SK-N-SH treated with all-trans-retinoic acid at 6 μM for 48 hours (cell line): ENCODE measurements at regions not wholly inside any gene's neighbourhood (a gene's known extent, or its start where the extent isn't known, plus 50 kb on each side); places are given as distances from the start of the nearest gene placed in this dataset.

Experiments used
- ATAC-seq: fragments of 200-7000 bp; cut with Tn5 transposase; 3 replicates; pipeline ENCODE4 v1.9.1; 2020; ENCODE audit warnings: mild to moderate bottlenecking, moderate library complexity
- ARNTL ChIP-seq: fragments of 450-650 bp; formaldehyde crosslinking; IDR thresholded peaks from 2 replicates; pipeline ENCODE4 v1.5.0; 2020; ENCODE audit warnings: low read depth, mild to moderate bottlenecking, moderate library complexity, borderline replicate concordance
- BACH2 ChIP-seq: fragments of 250-450 bp; sonication (Bioruptor Pico); IDR thresholded peaks from 2 replicates; pipeline ENCODE4 v1.9.0; 2021; ENCODE audit warnings: mild to moderate bottlenecking, borderline replicate concordance
- CREB5 ChIP-seq: fragments of 250-450 bp; sonication (Bioruptor Pico); IDR thresholded peaks from 2 replicates; pipeline ENCODE4 v1.5.1; 2020; ENCODE audit warnings: low read depth, mild to moderate bottlenecking, moderate library complexity
- CSDC2 ChIP-seq: fragments of 250-450 bp; sonication (Bioruptor Pico); IDR thresholded peaks from 2 replicates; pipeline ENCODE4 v1.5.0; 2020; ENCODE audit warnings: mild to moderate bottlenecking, moderate library complexity
- GLIS3 ChIP-seq: fragments of 250-450 bp; sonication (Bioruptor Pico); IDR thresholded peaks from 2 replicates; pipeline ENCODE4 v1.5.0; 2020; ENCODE audit warnings: mild to moderate bottlenecking, moderate library complexity
- ISL1 ChIP-seq: fragments of 250-450 bp; sonication (Bioruptor Pico); IDR thresholded peaks from 2 replicates; pipeline ENCODE4 v2.1.2; 2022; ENCODE audit warnings: mild to moderate bottlenecking, moderate library complexity
- OSR1 ChIP-seq: fragments of 250-450 bp; sonication (Bioruptor Pico); IDR thresholded peaks from 2 replicates; pipeline ENCODE4 v1.8.0; 2022; ENCODE audit warnings: moderate library complexity, mild to moderate bottlenecking, inconsistent platforms
- PATZ1 ChIP-seq: fragments of 250-450 bp; sonication (Bioruptor Pico); IDR thresholded peaks from 2 replicates; pipeline ENCODE4 v1.8.0; 2020; ENCODE audit warnings: mild to moderate bottlenecking, moderate library complexity, borderline replicate concordance
- PPARA ChIP-seq: fragments of 250-450 bp; sonication (Bioruptor Pico); IDR thresholded peaks from 2 replicates; pipeline ENCODE4 v1.5.0; 2020; ENCODE audit warnings: mild to moderate bottlenecking, borderline replicate concordance
- RARB ChIP-seq: fragments of 250-450 bp; sonication (Bioruptor Pico); IDR thresholded peaks from 2 replicates; pipeline ENCODE4 v1.8.0; 2021; ENCODE audit warnings: mild to moderate bottlenecking, moderate library complexity
- SNAI2 ChIP-seq: fragments of 250-450 bp; sonication (Bioruptor Pico); IDR thresholded peaks from 2 replicates; pipeline ENCODE4 v1.5.0; 2020; ENCODE audit warnings: mild to moderate bottlenecking, moderate library complexity
- TCF4 ChIP-seq: fragments of 250-450 bp; sonication (Bioruptor Pico); IDR thresholded peaks from 2 replicates; pipeline ENCODE4 v1.8.0; 2021; ENCODE audit warnings: mild to moderate bottlenecking, moderate library complexity, borderline replicate concordance
- TOX ChIP-seq: fragments of 250-450 bp; sonication (Bioruptor Pico); IDR thresholded peaks from 2 replicates; pipeline ENCODE4 v1.8.0; 2021; ENCODE audit warnings: mild to moderate bottlenecking, moderate library complexity, borderline replicate concordance
- ZC3H10 ChIP-seq: fragments of 250-450 bp; sonication (Bioruptor Pico); IDR thresholded peaks from 2 replicates; pipeline ENCODE4 v1.5.1; 2021; ENCODE audit warnings: mild to moderate bottlenecking, moderate library complexity
- ZFP3 ChIP-seq: fragments of 250-450 bp; sonication (Bioruptor Pico); IDR thresholded peaks from 2 replicates; pipeline ENCODE4 v1.5.0; 2020; ENCODE audit warnings: mild to moderate bottlenecking, moderate library complexity
- ZFP30 ChIP-seq: fragments of 450-650 bp; formaldehyde crosslinking; IDR thresholded peaks from 2 replicates; pipeline ENCODE4 v1.5.0; 2022; ENCODE audit warnings: mild to moderate bottlenecking, moderate library complexity
- ZNF565 ChIP-seq: fragments of 450-650 bp; formaldehyde crosslinking; conservative IDR thresholded peaks from 2 replicates; pipeline ENCODE4 v1.5.0; 2020; ENCODE audit warnings: low read depth, mild to moderate bottlenecking, moderate library complexity
- ZNF70 ChIP-seq: fragments of 450-650 bp; formaldehyde crosslinking; IDR thresholded peaks from 2 replicates; pipeline ENCODE4 v1.5.0; 2020; ENCODE audit warnings: mild to moderate bottlenecking, moderate library complexity
- ZNF8 ChIP-seq: fragments of 450-650 bp; formaldehyde crosslinking; IDR thresholded peaks from 2 replicates; pipeline ENCODE4 v1.5.0; 2020; ENCODE audit warnings: mild to moderate bottlenecking, moderate library complexity
- TF ChIP-seq, protein P1 (sequence below): fragments of 250-450 bp; sonication (Bioruptor Pico); IDR thresholded peaks from 2 replicates; pipeline ENCODE4 v1.5.0; 2020; ENCODE audit warnings: mild to moderate bottlenecking, moderate library complexity

GRCh38 chr5:117094114-117094815 is 519.6 kb upstream of the SEMA6A start:
- ATAC-seq = no peak
- TF ChIP-seq ZC3H10 (CRISPR knock-in tag) (no peak), ZNF70 (CRISPR knock-in tag) (no peak), PPARA (CRISPR knock-in tag) (no peak), OSR1 (no peak), RARB (no peak), PATZ1 (CRISPR knock-in tag) (no peak), ARNTL (no peak), ZNF8 (CRISPR knock-in tag) (no peak), ZFP3 (CRISPR knock-in tag) (no peak), BACH2 (CRISPR knock-in tag) (no peak), ISL1 (no peak), ZFP30 (CRISPR knock-in tag) (no peak), CREB5 (CRISPR knock-in tag) (no peak), ZNF565 (CRISPR knock-in tag) (no peak)
- TF ChIP-seq, protein P1, sequence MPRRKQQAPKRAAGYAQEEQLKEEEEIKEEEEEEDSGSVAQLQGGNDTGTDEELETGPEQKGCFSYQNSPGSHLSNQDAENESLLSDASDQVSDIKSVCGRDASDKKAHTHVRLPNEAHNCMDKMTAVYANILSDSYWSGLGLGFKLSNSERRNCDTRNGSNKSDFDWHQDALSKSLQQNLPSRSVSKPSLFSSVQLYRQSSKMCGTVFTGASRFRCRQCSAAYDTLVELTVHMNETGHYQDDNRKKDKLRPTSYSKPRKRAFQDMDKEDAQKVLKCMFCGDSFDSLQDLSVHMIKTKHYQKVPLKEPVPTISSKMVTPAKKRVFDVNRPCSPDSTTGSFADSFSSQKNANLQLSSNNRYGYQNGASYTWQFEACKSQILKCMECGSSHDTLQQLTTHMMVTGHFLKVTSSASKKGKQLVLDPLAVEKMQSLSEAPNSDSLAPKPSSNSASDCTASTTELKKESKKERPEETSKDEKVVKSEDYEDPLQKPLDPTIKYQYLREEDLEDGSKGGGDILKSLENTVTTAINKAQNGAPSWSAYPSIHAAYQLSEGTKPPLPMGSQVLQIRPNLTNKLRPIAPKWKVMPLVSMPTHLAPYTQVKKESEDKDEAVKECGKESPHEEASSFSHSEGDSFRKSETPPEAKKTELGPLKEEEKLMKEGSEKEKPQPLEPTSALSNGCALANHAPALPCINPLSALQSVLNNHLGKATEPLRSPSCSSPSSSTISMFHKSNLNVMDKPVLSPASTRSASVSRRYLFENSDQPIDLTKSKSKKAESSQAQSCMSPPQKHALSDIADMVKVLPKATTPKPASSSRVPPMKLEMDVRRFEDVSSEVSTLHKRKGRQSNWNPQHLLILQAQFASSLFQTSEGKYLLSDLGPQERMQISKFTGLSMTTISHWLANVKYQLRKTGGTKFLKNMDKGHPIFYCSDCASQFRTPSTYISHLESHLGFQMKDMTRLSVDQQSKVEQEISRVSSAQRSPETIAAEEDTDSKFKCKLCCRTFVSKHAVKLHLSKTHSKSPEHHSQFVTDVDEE (CRISPR knock-in tag) = no peak
- TF ChIP-seq, all 23 proteins: peak for 0

GRCh38 chr5:117093653-117094052 is 519.0 kb upstream of the SEMA6A start:
- no peak for TF ChIP-seq CREB5 (CRISPR knock-in tag)
- no peak for TF ChIP-seq BACH2 (CRISPR knock-in tag)
- no peak for TF ChIP-seq ZFP30 (CRISPR knock-in tag)
- TF ChIP-seq ZNF70 (CRISPR knock-in tag) = no peak
- TF ChIP-seq ZNF565 (CRISPR knock-in tag) = no peak
- no peak for TF ChIP-seq PATZ1 (CRISPR knock-in tag)
- no peak for TF ChIP-seq ZNF8 (CRISPR knock-in tag)
- TF ChIP-seq GLIS3 = no peak
- no peak for TF ChIP-seq SNAI2 (CRISPR knock-in tag)
- no peak for TF ChIP-seq ISL1
- TF ChIP-seq ZFP3 (CRISPR knock-in tag) = no peak
- ATAC-seq = no peak

GRCh38 chr5:117089001-117089400 is 514.4 kb upstream of the SEMA6A start:
- ATAC-seq = no peak
- TF ChIP-seq, protein P1 (CRISPR knock-in tag) = no peak
- TF ChIP-seq CSDC2 (CRISPR knock-in tag) = no peak
- no peak for TF ChIP-seq PATZ1 (CRISPR knock-in tag)
- TF ChIP-seq BACH2 (CRISPR knock-in tag) = no peak
- no peak for TF ChIP-seq ISL1
- TF ChIP-seq TOX = no peak
- no peak for TF ChIP-seq ZFP30 (CRISPR knock-in tag)
- TF ChIP-seq SNAI2 (CRISPR knock-in tag) = no peak
- TF ChIP-seq GLIS3 = no peak
- TF ChIP-seq TCF4 = no peak
- TF ChIP-seq PPARA (CRISPR knock-in tag) = no peak
- TF ChIP-seq ZNF8 (CRISPR knock-in tag) = no peak
- TF ChIP-seq ZC3H10 (CRISPR knock-in tag) = no peak
- no peak for TF ChIP-seq ARNTL
